Common myeloid progenitor, CD34-positive (primary cell): ENCODE measurements at regions not wholly inside any gene's neighbourhood (a gene's known extent, or its start where the extent isn't known, plus 50 kb on each side); places are given as distances from the start of the nearest gene placed in this dataset.

Source experiments
- CTCF ChIA-PET: fragments of 350-600 bp; sonication (Branson Sonifier 250); formaldehyde crosslinking; loops from one replicate; lab custom pipeline; 2021; ENCODE audit warnings: antibody characterized with exemption; lab: Charles Lee
- POLR2A ChIA-PET: fragments of 350-600 bp; sonication (Branson Sonifier 250); formaldehyde crosslinking; loops from one replicate; lab custom pipeline; 2021; ENCODE audit warnings: antibody characterized with exemption; lab: Charles Lee
- DNase-seq, 3 donors: peaks; one replicate each; pipeline versions ENCODE4 v3.0.0 to v3.0.0-alpha.2; 2013
- H3K27ac ChIP-seq, 2 experiments: 1 replicate in 1 of 2; 2 replicates in 1 of 2; pipeline ENCODE4 v1.7.0; 2013; ENCODE audit warnings: inconsistent platforms in 2 of 2, low read length in 2 of 2, mild to moderate bottlenecking in 2 of 2, low read depth in 1 of 2, moderate library complexity in 1 of 2; ENCODE audit not compliant: severe bottlenecking in 2 of 2, insufficient read depth in 1 of 2, poor library complexity in 1 of 2
- H3K27me3 ChIP-seq, 5 experiments: replicated peaks in 2 of 5; 1 replicate in 3 of 5; 2 replicates in 2 of 5; pipeline versions ENCODE4 v1.6.1 to v1.7.0; 2013; ENCODE audit warnings: low read length in 4 of 5, mild to moderate bottlenecking in 2 of 5, moderate library complexity in 2 of 5, inconsistent platforms in 1 of 5; ENCODE audit not compliant: insufficient read depth in 5 of 5, control insufficient read depth in 4 of 5
- H3K36me3 ChIP-seq, 4 experiments: 1 replicate in 2 of 4; 2 replicates in 2 of 4; pipeline versions ENCODE4 v1.6.1 to v1.7.0; 2013; ENCODE audit warnings: low read length in 3 of 4, control low read depth in 1 of 4, mild to moderate bottlenecking in 1 of 4; ENCODE audit not compliant: control insufficient read depth in 4 of 4, insufficient read depth in 4 of 4
- H3K4me1 ChIP-seq, 4 experiments: 1 replicate in 3 of 4; 2 replicates in 1 of 4; pipeline versions ENCODE4 v1.6.1 to v1.7.1; 2013; ENCODE audit warnings: low read length in 3 of 4, mild to moderate bottlenecking in 3 of 4, control low read depth in 1 of 4, inconsistent platforms in 1 of 4, moderate library complexity in 1 of 4; ENCODE audit not compliant: control insufficient read depth in 4 of 4, insufficient read depth in 4 of 4; ENCODE audit errors: control extremely low read depth in 1 of 4
- H3K4me3 ChIP-seq, 7 experiments: 1 replicate in 4 of 7; 2 replicates in 3 of 7; pipeline versions ENCODE4 v1.5.1 to v1.7.0; 2013; ENCODE audit warnings: mild to moderate bottlenecking in 7 of 7, low read length in 6 of 7, moderate library complexity in 6 of 7, inconsistent platforms in 2 of 7, low read depth in 2 of 7, control low read depth in 1 of 7; ENCODE audit not compliant: insufficient read depth in 4 of 7, control insufficient read depth in 1 of 7; ENCODE audit errors: extremely low read depth in 1 of 7
- H3K9me3 ChIP-seq, 5 experiments: 1 replicate in 4 of 5; 2 replicates in 1 of 5; pipeline versions ENCODE4 v1.6.1 to v1.7.1; 2013; ENCODE audit warnings: low read length in 4 of 5, mild to moderate bottlenecking in 2 of 5, inconsistent platforms in 1 of 5, low read depth in 1 of 5, moderate library complexity in 1 of 5; ENCODE audit not compliant: control insufficient read depth in 4 of 5, insufficient read depth in 2 of 5; ENCODE audit errors: control extremely low read depth in 1 of 5
- WGBS: methylation state at CpG from one replicate; pipeline ENCODE4 v1.1.5; 2013; ENCODE audit not compliant: insufficient coverage; 5-methylcytosine and 5-hydroxymethylcytosine counted together

DNA sequence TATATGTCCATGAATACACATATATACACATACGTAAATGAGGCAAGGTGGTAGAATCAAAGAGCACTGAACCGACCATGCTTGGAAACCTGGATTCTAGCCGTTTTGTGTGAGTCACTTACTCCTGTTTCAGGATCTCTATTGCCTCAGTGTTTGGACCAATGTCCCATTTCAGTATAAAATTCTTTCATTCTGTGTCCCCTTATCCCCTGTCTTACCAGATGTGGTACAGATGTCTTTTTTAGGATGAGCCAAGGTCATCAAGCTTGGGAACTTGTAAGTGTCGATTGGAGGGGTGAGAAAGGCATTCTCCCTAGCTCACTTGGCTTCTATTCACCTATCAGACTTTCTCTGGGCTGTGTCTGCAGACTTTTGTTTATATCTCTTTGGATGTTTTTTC, 139.9 kb upstream of the CHL1 start:
- DNase-seq: no peak
- H3K9me3 ChIP-seq: peaks cover 0 to under 1% (median 0%) of the 10 kb centered on the region in 5 experiments
- H3K4me3 ChIP-seq: no peak overlapping the region
- H3K27me3 ChIP-seq: peaks cover 0 to 2% (median 0%) of the 10 kb centered on the region in 5 experiments
- ChIA-PET POLR2A (no interaction called here), CTCF (interaction anchor here (0.9 kb wide), 1 partner anchor 11 kb away, joined by 3 read pairs; no protein-coding TSS in a partner anchor)
- WGBS: 95% methylated on average over 2 of the region's 4 CpGs
- no peak overlapping the region for H3K27ac ChIP-seq
- H3K4me1 ChIP-seq: no peaks in the 10 kb centered on the region
- H3K36me3 ChIP-seq: no peaks in the 10 kb centered on the region

DNA sequence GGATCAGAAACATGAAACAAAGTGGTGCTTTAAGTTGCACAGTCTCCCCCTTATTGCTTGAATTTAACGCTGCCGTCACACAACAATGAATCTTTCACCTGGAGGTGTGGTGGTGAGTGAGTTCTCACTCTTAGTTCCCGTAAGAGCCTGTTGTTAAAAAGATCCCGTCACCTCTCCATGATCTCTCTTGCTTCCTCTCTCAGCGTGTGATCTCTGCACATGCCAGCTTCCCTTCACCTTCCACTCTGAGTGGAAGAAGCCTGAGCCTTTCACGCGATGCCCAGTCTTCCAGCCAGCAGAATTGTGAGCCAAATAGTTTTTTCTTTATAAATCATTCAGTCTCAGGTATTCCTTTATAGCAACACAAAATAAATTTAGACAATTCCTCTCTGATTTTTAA, 136.7 kb upstream of the CHL1 start:
- POLR2A ChIA-PET: no interaction called here
- Histone ChIP-seq H3K36me3 (no peaks in the 10 kb centered on the region), H3K4me3 (no peak overlapping the region), H3K27me3 (peaks cover 0 to 2% (median 0%) of the 10 kb centered on the region in 5 experiments), H3K4me1 (no peaks in the 10 kb centered on the region), H3K9me3 (no peaks in the 10 kb centered on the region), H3K27ac (no peak overlapping the region)
- CTCF ChIA-PET: no interaction called here
- WGBS: 74% methylated on average over 7 of the region's 7 CpGs
- DNase-seq: no peak

GRCh38 chr3:63095-63765, 133.3 kb upstream of the CHL1 start:
- Histone ChIP-seq H3K36me3 (no peaks in the 10 kb centered on the region), H3K4me1 (no peaks in the 10 kb centered on the region), H3K4me3 (no peak overlapping the region), H3K9me3 (no peaks in the 10 kb centered on the region), H3K27ac (no peak overlapping the region), H3K27me3 (peaks cover 0 to 2% (median 0%) of the 10 kb centered on the region in 5 experiments)
- DNase-seq: peak in 1 of 3 donors; percentile 1
- POLR2A ChIA-PET: no interaction called here
- 84% methylated on average over 5 of the region's 7 CpGs for WGBS
- CTCF ChIA-PET: no interaction called here

- Histone ChIP-seq H3K27ac (no peak overlapping the region), H3K4me3 (no peak overlapping the region), H3K36me3 (no peaks in the 10 kb centered on the region), H3K27me3 (peaks cover 0 to 2% (median 0%) of the 10 kb centered on the region in 5 experiments), H3K9me3 (no peaks in the 10 kb centered on the region), H3K4me1 (no peaks in the 10 kb centered on the region)
- no CpG with 5 or more reads among the region's 1 CpG for WGBS
- ChIA-PET POLR2A (no interaction called here), CTCF (no interaction called here)
- DNase-seq: no peak
Observed at GRCh38 chr3:69690-70089, 126.9 kb upstream of the CHL1 start.

DNA sequence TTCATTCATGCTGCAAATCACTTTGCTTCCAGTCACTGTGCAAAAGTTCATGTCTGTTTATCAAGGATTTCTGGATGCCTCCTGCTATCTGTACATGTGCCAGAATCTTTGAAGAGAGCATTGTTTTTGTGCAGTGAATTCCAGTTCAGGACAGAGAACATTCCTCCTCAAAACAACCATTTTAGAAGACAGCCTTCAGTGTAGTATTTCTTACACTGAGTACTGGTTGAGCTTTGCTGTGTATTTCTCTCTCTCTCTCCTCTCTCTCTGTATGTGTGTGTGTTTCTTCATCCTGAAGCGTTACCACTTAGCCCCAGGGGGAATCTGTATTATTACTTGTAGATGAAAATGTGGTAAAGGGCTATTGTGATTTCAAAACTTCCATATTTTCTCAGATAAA, 123.8 kb upstream of the CHL1 start:
- no peak overlapping the region for H3K27ac ChIP-seq
- no peaks in the 10 kb centered on the region for H3K4me1 ChIP-seq
- WGBS: no CpG with 5 or more reads among the region's 1 CpG
- peaks cover 0 to 2% (median 0%) of the 10 kb centered on the region in 5 experiments for H3K27me3 ChIP-seq
- CTCF ChIA-PET: interaction anchor here (0.8 kb wide), 1 partner anchor 8 kb away, joined by 3 read pairs; no protein-coding TSS in a partner anchor
- no peaks in the 10 kb centered on the region for H3K9me3 ChIP-seq
- no peak overlapping the region for H3K4me3 ChIP-seq
- DNase-seq: no peak
- POLR2A ChIA-PET: no interaction called here
- H3K36me3 ChIP-seq: no peaks in the 10 kb centered on the region

GRCh38 chr3:73271-73670, 123.3 kb upstream of the CHL1 start:
- Histone ChIP-seq H3K36me3 (no peaks in the 10 kb centered on the region), H3K4me1 (no peaks in the 10 kb centered on the region), H3K27me3 (peaks cover 0 to 2% (median 0%) of the 10 kb centered on the region in 5 experiments), H3K27ac (no peak overlapping the region), H3K9me3 (no peaks in the 10 kb centered on the region), H3K4me3 (no peak overlapping the region)
- WGBS: 20% methylated on average over 1 of the region's 2 CpGs
- ChIA-PET CTCF (no interaction called here), POLR2A (no interaction called here)
- no peak for DNase-seq

DNA sequence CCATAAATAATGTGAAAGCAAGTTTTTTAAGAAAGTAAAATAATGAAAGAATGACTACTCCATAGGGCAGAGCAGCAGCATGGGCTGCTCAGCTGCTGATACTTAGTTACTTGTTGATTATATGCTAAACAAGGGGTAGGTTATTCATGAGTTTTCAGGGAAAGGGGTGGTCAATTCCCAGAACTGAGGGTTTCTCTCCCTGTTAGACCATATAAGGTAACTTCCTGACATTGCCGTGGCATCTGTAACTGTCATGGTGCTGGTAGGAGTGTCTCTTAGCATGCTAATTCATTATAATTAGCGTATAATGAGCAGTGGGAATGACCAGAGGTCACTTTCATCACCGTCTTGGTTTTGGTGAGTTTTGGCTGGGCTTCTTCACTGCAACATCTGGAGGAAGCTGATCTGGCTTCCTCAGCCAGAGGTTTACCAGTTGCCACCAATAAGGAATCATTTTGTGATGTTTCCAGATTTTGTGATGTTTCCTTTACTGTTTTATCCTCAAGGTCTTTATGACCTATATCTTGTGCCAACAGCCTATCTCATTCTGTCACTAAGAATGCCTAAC, 121.8 kb upstream of the CHL1 start:
- H3K27me3 ChIP-seq: peaks cover 0 to 2% (median 0%) of the 10 kb centered on the region in 5 experiments
- no peaks in the 10 kb centered on the region for H3K36me3 ChIP-seq
- no peak overlapping the region for H3K4me3 ChIP-seq
- ChIA-PET CTCF (no interaction called here), POLR2A (no interaction called here)
- no peaks in the 10 kb centered on the region for H3K4me1 ChIP-seq
- no peak overlapping the region for H3K27ac ChIP-seq
- 82% methylated on average over 2 of the region's 3 CpGs for WGBS
- DNase-seq: no peak
- no peaks in the 10 kb centered on the region for H3K9me3 ChIP-seq
